ENCODE measurements at regions not wholly inside any gene's neighbourhood (a gene's known extent, or its start where the extent isn't known, plus 50 kb on each side); places are given as distances from the start of the nearest gene placed in this dataset.

- no peak overlapping the region for H3K4me2 ChIP-seq
- no peak overlapping the region for H3K27ac ChIP-seq
- no peak for DNase-seq (ENCODE audit: low spot score)
- H3K36me3 ChIP-seq (replicated peaks; ENCODE audit: insufficient read depth, low read depth), result no peaks in the 10 kb centered on the region
- H4K20me1 ChIP-seq (ENCODE audit: insufficient read depth, poor library complexity, severe bottlenecking), result no peaks in the 10 kb centered on the region
- H2AFZ ChIP-seq, result no peak overlapping the region
- H3K9me3 ChIP-seq (ENCODE audit: low read depth), result no peaks in the 10 kb centered on the region
- no peak for TF ChIP-seq EZH2phosphoT487 (IDR thresholded peaks at IDR 0.05; ENCODE audit: low read depth, severe bottlenecking, unreplicated experiment)
- TF ChIP-seq CTCF (IDR thresholded peaks at IDR 0.05; ENCODE audit: poor library complexity), result no peak
- no peak for TF ChIP-seq EZH2 (IDR thresholded peaks at IDR 0.05; ENCODE audit: borderline replicate concordance)
- no peaks in the 10 kb centered on the region for H3K79me2 ChIP-seq
- no peaks in the 10 kb centered on the region for H3K9me2 ChIP-seq (replicated peaks; ENCODE audit: insufficient read depth)
- no peak overlapping the region for H3K4me3 ChIP-seq
- 70% methylated on average over 2 of the region's 2 CpGs for WGBS (ENCODE audit: low lambda C conversion rate, missing lambda C conversion rate)
- H3K4me1 ChIP-seq (ENCODE audit: insufficient read depth), result no peaks in the 10 kb centered on the region
- no peaks in the 10 kb centered on the region for H3K27me3 ChIP-seq
Measured at GRCh38 chr13:36519432-36519831, 87.1 kb downstream of the CCNA1 start.

GRCh38 chr13:36520111-36520510 is 87.8 kb downstream of the CCNA1 start:
- no peaks in the 10 kb centered on the region for H4K20me1 ChIP-seq (ENCODE audit: insufficient read depth, poor library complexity, severe bottlenecking)
- no peak for TF ChIP-seq CTCF (IDR thresholded peaks at IDR 0.05; ENCODE audit: poor library complexity)
- TF ChIP-seq EZH2phosphoT487 (IDR thresholded peaks at IDR 0.05; ENCODE audit: low read depth, severe bottlenecking, unreplicated experiment), result no peak
- no peak for TF ChIP-seq EZH2 (IDR thresholded peaks at IDR 0.05; ENCODE audit: borderline replicate concordance)
- no peaks in the 10 kb centered on the region for H3K27me3 ChIP-seq
- WGBS (ENCODE audit: low lambda C conversion rate, missing lambda C conversion rate), result 43% methylated on average over 2 of the region's 2 CpGs
- H3K4me3 ChIP-seq, result no peak overlapping the region
- H3K36me3 ChIP-seq (replicated peaks; ENCODE audit: insufficient read depth, low read depth), result no peaks in the 10 kb centered on the region
- no peak overlapping the region for H3K27ac ChIP-seq
- no peaks in the 10 kb centered on the region for H3K9me3 ChIP-seq (ENCODE audit: low read depth)
- no peaks in the 10 kb centered on the region for H3K9me2 ChIP-seq (replicated peaks; ENCODE audit: insufficient read depth)
- H3K4me1 ChIP-seq (ENCODE audit: insufficient read depth), result no peaks in the 10 kb centered on the region
- H2AFZ ChIP-seq, result no peak overlapping the region
- no peaks in the 10 kb centered on the region for H3K79me2 ChIP-seq
- DNase-seq (ENCODE audit: low spot score), result no peak
- H3K4me2 ChIP-seq, result no peak overlapping the region

GRCh38 chr13:36526897-36527296 is 94.6 kb downstream of the CCNA1 start:
- Histone ChIP-seq H4K20me1 (ENCODE audit: insufficient read depth, poor library complexity, severe bottlenecking) (no peaks in the 10 kb centered on the region), H3K27ac (no peak overlapping the region), H3K36me3 (replicated peaks; ENCODE audit: insufficient read depth, low read depth) (no peaks in the 10 kb centered on the region), H3K4me3 (no peak overlapping the region), H3K9me3 (ENCODE audit: low read depth) (no peaks in the 10 kb centered on the region), H3K79me2 (no peaks in the 10 kb centered on the region), H2AFZ (no peak overlapping the region), H3K9me2 (replicated peaks; ENCODE audit: insufficient read depth) (no peaks in the 10 kb centered on the region), H3K4me1 (ENCODE audit: insufficient read depth) (no peaks in the 10 kb centered on the region), H3K4me2 (no peak overlapping the region), H3K27me3 (no peaks in the 10 kb centered on the region)
- DNase-seq (ENCODE audit: low spot score), result no peak
- TF ChIP-seq EZH2 (IDR thresholded peaks at IDR 0.05; ENCODE audit: borderline replicate concordance) (no peak), CTCF (IDR thresholded peaks at IDR 0.05; ENCODE audit: poor library complexity) (no peak), EZH2phosphoT487 (IDR thresholded peaks at IDR 0.05; ENCODE audit: low read depth, severe bottlenecking, unreplicated experiment) (no peak)
- WGBS (ENCODE audit: low lambda C conversion rate, missing lambda C conversion rate), result 64% methylated on average over 1 of the region's 1 CpG

- no peaks in the 10 kb centered on the region for H3K27me3 ChIP-seq
- no peak for TF ChIP-seq EZH2phosphoT487 (IDR thresholded peaks at IDR 0.05; ENCODE audit: low read depth, severe bottlenecking, unreplicated experiment)
- no peak for TF ChIP-seq EZH2 (IDR thresholded peaks at IDR 0.05; ENCODE audit: borderline replicate concordance)
- TF ChIP-seq CTCF (IDR thresholded peaks at IDR 0.05; ENCODE audit: poor library complexity), result no peak
- 60% methylated on average over 8 of the region's 8 CpGs for WGBS (ENCODE audit: low lambda C conversion rate, missing lambda C conversion rate)
- H3K9me3 ChIP-seq (ENCODE audit: low read depth), result no peaks in the 10 kb centered on the region
- no peak overlapping the region for H2AFZ ChIP-seq
- H3K36me3 ChIP-seq (replicated peaks; ENCODE audit: insufficient read depth, low read depth), result no peaks in the 10 kb centered on the region
- DNase-seq (ENCODE audit: low spot score), result no peak
- H3K79me2 ChIP-seq, result no peaks in the 10 kb centered on the region
- no peak overlapping the region for H3K27ac ChIP-seq
- no peaks in the 10 kb centered on the region for H3K9me2 ChIP-seq (replicated peaks; ENCODE audit: insufficient read depth)
- H3K4me2 ChIP-seq, result no peak overlapping the region
- H3K4me1 ChIP-seq (ENCODE audit: insufficient read depth), result no peaks in the 10 kb centered on the region
- no peak overlapping the region for H3K4me3 ChIP-seq
- no peaks in the 10 kb centered on the region for H4K20me1 ChIP-seq (ENCODE audit: insufficient read depth, poor library complexity, severe bottlenecking)
Measured at GRCh38 chr13:36528105-36528504, 95.8 kb downstream of the CCNA1 start.
